Sigmoid colon (tissue), 6 donors: ENCODE measurements at regions not wholly inside any gene's neighbourhood (a gene's known extent, or its start where the extent isn't known, plus 50 kb on each side); places are given as distances from the start of the nearest gene placed in this dataset.
"Not testable (repeated sequence)": the region's sequence is repeated elsewhere in the genome, so short reads cannot be mapped to it uniquely, and the experiment has no call there.

Experiments
- DNase-seq: peaks from one replicate; pipeline ENCODE4 v3.0.0-alpha.2; 2019
- H3K27ac ChIP-seq, 4 donors: fragments of 200-600 bp; sonication (generic); one replicate each; pipeline ENCODE4 v1.5.1; 2016 to 2019; ENCODE audit warnings: mild to moderate bottlenecking in 1 of 4
- H3K27me3 ChIP-seq, 3 donors: fragments of 200-600 bp; sonication (generic); one replicate each; pipeline ENCODE4 v1.5.1; 2019; ENCODE audit warnings: mild to moderate bottlenecking in 1 of 3
- H3K36me3 ChIP-seq, 4 donors: fragments of 200-600 bp; sonication (generic); one replicate each; pipeline ENCODE4 v1.5.1; 2016 to 2019
- H3K4me1 ChIP-seq, 4 donors: fragments of 200-600 bp; sonication (generic); one replicate each; pipeline ENCODE4 v1.5.1; 2017 to 2019
- H3K4me3 ChIP-seq, 4 donors: fragments of 200-600 bp; sonication (generic); one replicate each; pipeline ENCODE4 v1.5.1; 2017 to 2019; ENCODE audit warnings: mild to moderate bottlenecking in 2 of 4, moderate library complexity in 1 of 4
- H3K9me3 ChIP-seq, 4 donors: fragments of 200-600 bp in 3 of 4; sonication (generic) in 3 of 4; one replicate each; pipeline versions ENCODE4 v1.5.1 to v1.6.1; 2013 to 2019
- EP300 ChIP-seq, 4 donors: sonication (generic); formaldehyde crosslinking; IDR thresholded peaks; one replicate each; pipeline ENCODE4 v1.6.1; 2017; ENCODE audit warnings: antibody characterized with exemption in 4 of 4
- POLR2A ChIP-seq, 2 donors: fragments of 450-650 bp; IDR thresholded peaks; one replicate each; pipeline ENCODE4 v1.6.1; 2016; ENCODE audit warnings: antibody characterized with exemption in 2 of 2, mild to moderate bottlenecking in 2 of 2, moderate library complexity in 2 of 2
- POLR2AphosphoS5 ChIP-seq, 4 donors: sonication (generic); formaldehyde crosslinking; IDR thresholded peaks; one replicate each; pipeline ENCODE4 v1.6.1; 2017; ENCODE audit warnings: antibody characterized with exemption in 4 of 4
- WGBS, 2 donors: extraction: QIAGEN DNeasy Blood & Tissue Kit; methylation state at CpG; one replicate each; pipeline ENCODE4 v1.1.7; 2013; 5-methylcytosine and 5-hydroxymethylcytosine counted together
- intact Hi-C: fragments of 100-400 bp; cut with DNase I; formaldehyde crosslinking; loops from one replicate; pipeline ENCODE4 v1.15.1; 2023
- TF ChIP-seq, protein P1 (sequence below), 4 experiments: fragments of 450-650 bp in 3 of 4; fragments of 200-600 bp in 1 of 4; IDR thresholded peaks; one replicate each; pipeline ENCODE4 v1.5.1; 2016 to 2019; ENCODE audit warnings: antibody characterized with exemption in 4 of 4, mild to moderate bottlenecking in 3 of 4, moderate library complexity in 2 of 4
- donor health status: healthy with polysubstance abuse.
- donor health status: healthy.

DNA sequence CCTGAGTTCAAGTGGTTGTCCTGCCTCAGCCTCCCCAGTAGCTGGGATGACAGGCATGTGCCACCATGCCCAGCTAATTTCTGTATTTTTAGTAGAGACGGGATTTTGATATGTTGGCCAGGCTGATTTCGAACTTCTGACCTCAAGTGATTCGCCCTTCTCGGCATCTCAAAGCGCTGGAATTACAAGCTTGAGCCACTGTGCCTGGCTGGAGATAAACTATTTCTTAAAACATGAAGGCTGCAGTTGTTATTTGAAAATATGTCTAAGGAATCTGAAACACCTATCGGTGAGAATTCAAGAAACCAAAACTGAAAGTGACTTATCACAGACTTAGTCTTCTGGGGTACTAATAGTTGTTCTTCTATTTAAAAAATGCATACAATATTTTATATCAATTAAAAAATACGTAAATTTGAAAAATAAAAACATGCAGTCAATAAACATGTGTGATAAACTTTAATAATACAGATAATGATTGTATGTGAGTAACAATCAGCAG lies 176.9 kb upstream of the PRSS58 start:
- Histone ChIP-seq H3K9me3 (no peaks in the 10 kb centered on the region), H3K4me1 (no peaks in the 10 kb centered on the region), H3K27ac (no peak overlapping the region), H3K36me3 (no peaks in the 10 kb centered on the region), H3K27me3 (no peaks in the 10 kb centered on the region), H3K4me3 (no peak overlapping the region)
- WGBS, 2 donors, result 86 to 91% methylated on average over 7 of the region's 7 CpGs
- no peak for TF ChIP-seq POLR2AphosphoS5 (IDR thresholded peaks at IDR 0.05)
- TF ChIP-seq, protein P1, sequence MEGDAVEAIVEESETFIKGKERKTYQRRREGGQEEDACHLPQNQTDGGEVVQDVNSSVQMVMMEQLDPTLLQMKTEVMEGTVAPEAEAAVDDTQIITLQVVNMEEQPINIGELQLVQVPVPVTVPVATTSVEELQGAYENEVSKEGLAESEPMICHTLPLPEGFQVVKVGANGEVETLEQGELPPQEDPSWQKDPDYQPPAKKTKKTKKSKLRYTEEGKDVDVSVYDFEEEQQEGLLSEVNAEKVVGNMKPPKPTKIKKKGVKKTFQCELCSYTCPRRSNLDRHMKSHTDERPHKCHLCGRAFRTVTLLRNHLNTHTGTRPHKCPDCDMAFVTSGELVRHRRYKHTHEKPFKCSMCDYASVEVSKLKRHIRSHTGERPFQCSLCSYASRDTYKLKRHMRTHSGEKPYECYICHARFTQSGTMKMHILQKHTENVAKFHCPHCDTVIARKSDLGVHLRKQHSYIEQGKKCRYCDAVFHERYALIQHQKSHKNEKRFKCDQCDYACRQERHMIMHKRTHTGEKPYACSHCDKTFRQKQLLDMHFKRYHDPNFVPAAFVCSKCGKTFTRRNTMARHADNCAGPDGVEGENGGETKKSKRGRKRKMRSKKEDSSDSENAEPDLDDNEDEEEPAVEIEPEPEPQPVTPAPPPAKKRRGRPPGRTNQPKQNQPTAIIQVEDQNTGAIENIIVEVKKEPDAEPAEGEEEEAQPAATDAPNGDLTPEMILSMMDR (IDR thresholded peaks at IDR 0.05), result no peak
- TF ChIP-seq POLR2A (IDR thresholded peaks at IDR 0.05), result no peak
- TF ChIP-seq EP300 (IDR thresholded peaks at IDR 0.05), result no peak
- no peak for DNase-seq
- intact Hi-C loops, result no loop called here

DNA sequence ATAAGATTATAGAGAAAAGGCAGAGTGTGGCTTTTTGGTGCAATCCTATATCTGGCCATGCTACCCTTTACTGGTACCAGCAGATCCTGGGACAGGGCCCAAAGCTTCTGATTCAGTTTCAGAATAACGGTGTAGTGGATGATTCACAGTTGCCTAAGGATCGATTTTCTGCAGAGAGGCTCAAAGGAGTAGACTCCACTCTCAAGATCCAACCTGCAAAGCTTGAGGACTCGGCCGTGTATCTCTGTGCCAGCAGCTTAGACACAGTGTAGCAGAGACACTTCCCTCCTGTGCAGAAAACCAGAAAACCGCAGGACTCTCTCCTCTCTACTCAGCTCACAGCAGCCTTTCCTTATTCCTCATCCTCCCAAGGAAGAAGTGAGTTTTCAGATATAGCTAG lies 176.3 kb upstream of the PRSS58 start:
- intact Hi-C loops, H3K4me1 ChIP-seq, H3K9me3 ChIP-seq, H3K36me3 ChIP-seq, H3K4me3 ChIP-seq, H3K27ac ChIP-seq, H3K27me3 ChIP-seq, DNase-seq: not testable (repeated sequence)
- WGBS, 2 donors, result 57 to 84% methylated on average over 5 of the region's 5 CpGs

DNA sequence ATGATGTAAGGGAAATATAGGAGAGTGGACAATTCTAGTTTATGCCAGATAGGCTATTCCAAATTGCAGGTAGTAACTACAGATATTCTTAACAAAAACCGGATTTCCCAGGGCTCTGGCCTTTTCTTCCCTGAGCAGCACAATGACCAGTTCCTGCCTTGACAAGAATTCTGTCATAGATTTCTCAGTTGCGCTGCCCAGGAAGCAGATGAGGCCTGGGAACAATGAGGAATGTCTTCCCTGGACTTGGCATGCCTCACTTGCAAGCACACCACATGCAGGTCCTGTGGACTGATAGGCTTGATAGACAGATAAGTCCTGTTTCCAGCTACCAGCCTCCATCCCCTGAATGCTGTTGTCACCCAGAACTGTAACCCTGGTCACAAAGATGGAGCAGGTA lies 174.5 kb upstream of the PRSS58 start:
- Histone ChIP-seq H3K27me3 (no peaks in the 10 kb centered on the region), H3K4me1 (no peaks in the 10 kb centered on the region), H3K36me3 (no peaks in the 10 kb centered on the region), H3K4me3 (no peak overlapping the region), H3K27ac (no peak overlapping the region), H3K9me3 (no peaks in the 10 kb centered on the region)
- DNase-seq, result no peak
- no peak for TF ChIP-seq POLR2AphosphoS5 (IDR thresholded peaks at IDR 0.05)
- TF ChIP-seq, protein P1 (IDR thresholded peaks at IDR 0.05), result no peak
- no peak for TF ChIP-seq POLR2A (IDR thresholded peaks at IDR 0.05)
- TF ChIP-seq EP300 (IDR thresholded peaks at IDR 0.05), result no peak
- 92 to 95% methylated on average over 2 of the region's 2 CpGs for WGBS, 2 donors
- intact Hi-C loops, result no loop called here

DNA sequence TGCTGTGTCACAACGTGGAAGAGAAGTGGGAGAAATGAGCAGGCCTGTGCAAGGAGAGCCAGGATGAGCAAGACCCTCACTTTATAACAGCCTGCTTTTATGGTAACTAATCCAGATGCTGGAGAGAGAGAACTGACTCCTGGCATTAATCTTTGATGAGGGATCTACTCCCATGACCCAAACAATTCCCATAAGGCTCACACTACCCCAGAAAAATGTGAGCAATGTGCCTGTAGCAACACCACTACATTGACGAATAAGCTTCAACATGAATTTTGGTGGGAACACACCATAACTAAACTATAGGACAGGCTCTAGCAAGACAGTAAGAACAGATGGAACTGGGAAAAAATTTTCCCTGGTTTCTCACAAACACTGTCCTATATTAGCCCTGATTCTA lies 173.6 kb upstream of the PRSS58 start:
- no peaks in the 10 kb centered on the region for H3K36me3 ChIP-seq
- no peak overlapping the region for H3K27ac ChIP-seq
- TF ChIP-seq POLR2AphosphoS5 (IDR thresholded peaks at IDR 0.05) (no peak), POLR2A (IDR thresholded peaks at IDR 0.05) (no peak), EP300 (IDR thresholded peaks at IDR 0.05) (no peak)
- TF ChIP-seq, protein P1 (IDR thresholded peaks at IDR 0.05), result no peak
- intact Hi-C loops, result no loop called here
- no peaks in the 10 kb centered on the region for H3K9me3 ChIP-seq
- 83 to 88% methylated on average over 2 of the region's 2 CpGs for whole genome bisulfite sequencing, 2 donors
- H3K4me1 ChIP-seq, result no peaks in the 10 kb centered on the region
- H3K27me3 ChIP-seq, result no peaks in the 10 kb centered on the region
- DNase-seq, result no peak
- no peak overlapping the region for H3K4me3 ChIP-seq

DNA sequence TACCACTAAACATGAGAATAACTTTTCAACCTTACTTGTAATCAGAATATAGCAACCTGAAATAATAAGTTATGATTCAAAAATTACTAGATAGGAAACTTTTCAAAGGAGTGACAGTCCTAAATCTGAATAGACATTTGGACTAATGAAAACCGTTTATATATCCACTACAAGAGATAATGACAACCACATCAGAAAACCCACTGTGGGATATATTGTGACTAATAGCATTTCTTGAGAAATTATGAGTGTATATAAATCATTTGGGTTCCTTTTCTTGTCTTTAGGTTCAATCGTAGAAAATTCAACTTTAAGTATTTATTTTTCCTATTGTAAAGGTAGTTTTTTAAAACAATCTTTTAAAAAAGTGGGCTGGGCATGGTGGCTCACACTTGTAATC lies 170.2 kb upstream of the PRSS58 start:
- Histone ChIP-seq H3K9me3 (no peaks in the 10 kb centered on the region), H3K27me3 (no peaks in the 10 kb centered on the region), H3K4me3 (no peak overlapping the region), H3K27ac (no peak overlapping the region), H3K4me1 (no peaks in the 10 kb centered on the region), H3K36me3 (no peaks in the 10 kb centered on the region)
- intact Hi-C loops, result no loop called here
- 57% methylated on average over 2 of the region's 2 CpGs for WGBS, 2 donors
- TF ChIP-seq POLR2AphosphoS5 (IDR thresholded peaks at IDR 0.05), result no peak
- TF ChIP-seq POLR2A (IDR thresholded peaks at IDR 0.05), result no peak
- TF ChIP-seq EP300 (IDR thresholded peaks at IDR 0.05), result no peak
- TF ChIP-seq, protein P1 (IDR thresholded peaks at IDR 0.05), result no peak
- DNase-seq, result no peak
